ENCODE measurements at regions not wholly inside any gene's neighbourhood (a gene's known extent, or its start where the extent isn't known, plus 50 kb on each side); places are given as distances from the start of the nearest gene placed in this dataset.

DNA sequence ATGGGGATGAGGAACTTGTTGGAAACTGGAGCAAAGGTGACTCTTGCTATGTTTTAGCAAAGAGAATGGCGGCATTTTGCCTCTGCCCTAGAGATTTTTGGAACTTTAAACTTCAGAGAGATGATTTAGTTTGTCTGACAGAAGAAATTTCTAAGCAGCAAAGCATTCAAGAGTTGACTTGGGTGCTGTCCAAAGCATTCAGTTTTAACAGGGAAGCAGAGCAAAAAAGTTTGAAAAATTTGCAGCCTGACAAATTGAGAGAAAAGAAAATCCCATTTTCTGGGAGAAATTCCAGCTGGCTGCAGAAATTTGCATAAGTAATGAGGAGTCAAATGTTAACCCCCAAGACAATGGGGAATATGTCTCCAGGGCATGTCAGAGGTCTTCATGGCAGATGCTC is 682.3 kb upstream of the ST8SIA4 start:
- no peak overlapping the region for H3K27ac ChIP-seq (ENCODE audit: low read depth, low read length)
- peaks cover 0 to 8% (median 4%) of the 10 kb centered on the region in 11 donors for H3K9me3 Mint-ChIP-seq

DNA sequence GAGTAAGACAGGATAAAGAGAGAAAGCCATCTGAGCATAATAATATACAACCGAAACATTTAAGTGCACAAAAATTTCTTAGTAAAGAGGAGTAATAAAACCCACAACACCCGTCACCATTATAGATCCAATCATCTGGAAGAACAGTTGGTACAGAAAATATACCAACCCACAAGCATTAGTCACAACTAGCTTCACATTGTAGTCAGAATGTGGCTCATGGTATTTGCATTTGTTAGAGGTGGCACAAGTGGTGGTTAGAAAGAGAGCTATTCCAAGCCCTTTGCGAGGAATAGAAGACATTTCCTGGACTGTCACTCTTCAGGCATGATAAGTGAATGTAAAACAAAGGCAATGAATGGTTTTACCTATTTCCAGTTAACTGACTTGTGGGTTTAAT is 677.5 kb upstream of the ST8SIA4 start:
- Histone ChIP-seq H3K36me3 (ENCODE audit: control insufficient read depth in 2 of 3, insufficient read depth in 3 of 3, low read length in 3 of 3) (no peaks in the 10 kb centered on the region), H3K27me3 (ENCODE audit: control insufficient read depth in 2 of 2, insufficient read depth in 2 of 2, low read length in 2 of 2) (no peaks in the 10 kb centered on the region), H3K4me1 (ENCODE audit: control insufficient read depth in 2 of 2, insufficient read depth in 2 of 2, low read length in 2 of 2) (no peaks in the 10 kb centered on the region), H3K9me3 (ENCODE audit: control insufficient read depth in 2 of 3, low read length in 3 of 3) (no peaks in the 10 kb centered on the region), H3K27ac (ENCODE audit: low read depth, low read length) (no peak overlapping the region), H3K4me3 (ENCODE audit: low read length) (no peak overlapping the region)
- H3K27me3 Mint-ChIP-seq: no peaks in the 10 kb centered on the region
- peaks cover 0 to 4% (median 0%) of the 10 kb centered on the region in 11 donors for H3K9me3 Mint-ChIP-seq
- no peak overlapping the region for H3K27ac Mint-ChIP-seq
- peaks cover 0 to 2% (median 0%) of the 10 kb centered on the region in 7 donors for H3K4me1 Mint-ChIP-seq
- ChIA-PET CTCF (no interaction called here), POLR2A (interaction anchor here (0.6 kb wide), 1 partner anchor 240 kb away, joined by 5 read pairs; no protein-coding TSS in a partner anchor)
- H3K4me3 Mint-ChIP-seq: no peak overlapping the region
- no peaks in the 10 kb centered on the region for H3K36me3 Mint-ChIP-seq
- ATAC-seq (no peak), DNase-seq (no peak)
- intact Hi-C loops (cut with micrococcal nuclease): no loop called here

More for the DNA sequence above, 682.3 kb upstream of the ST8SIA4 start:
- Mint-ChIP-seq H3K27ac (no peak overlapping the region), H3K4me3 (no peak overlapping the region), H3K36me3 (peaks cover 0 to 3% (median 0%) of the 10 kb centered on the region in 5 donors), H3K27me3 (no peaks in the 10 kb centered on the region), H3K4me1 (no peaks in the 10 kb centered on the region)
- CTCF ChIA-PET: no interaction called here
- Histone ChIP-seq H3K36me3 (ENCODE audit: control insufficient read depth in 2 of 3, insufficient read depth in 3 of 3, low read length in 3 of 3) (no peaks in the 10 kb centered on the region), H3K4me3 (ENCODE audit: low read length) (no peak overlapping the region), H3K4me1 (ENCODE audit: control insufficient read depth in 2 of 2, insufficient read depth in 2 of 2, low read length in 2 of 2) (no peaks in the 10 kb centered on the region), H3K27me3 (ENCODE audit: control insufficient read depth in 2 of 2, insufficient read depth in 2 of 2, low read length in 2 of 2) (no peaks in the 10 kb centered on the region), H3K9me3 (ENCODE audit: control insufficient read depth in 2 of 3, low read length in 3 of 3) (no peaks in the 10 kb centered on the region)
- POLR2A ChIA-PET: no interaction called here
- ATAC-seq (no peak), DNase-seq (no peak)
- intact Hi-C loops (cut with micrococcal nuclease): no loop called here

DNA sequence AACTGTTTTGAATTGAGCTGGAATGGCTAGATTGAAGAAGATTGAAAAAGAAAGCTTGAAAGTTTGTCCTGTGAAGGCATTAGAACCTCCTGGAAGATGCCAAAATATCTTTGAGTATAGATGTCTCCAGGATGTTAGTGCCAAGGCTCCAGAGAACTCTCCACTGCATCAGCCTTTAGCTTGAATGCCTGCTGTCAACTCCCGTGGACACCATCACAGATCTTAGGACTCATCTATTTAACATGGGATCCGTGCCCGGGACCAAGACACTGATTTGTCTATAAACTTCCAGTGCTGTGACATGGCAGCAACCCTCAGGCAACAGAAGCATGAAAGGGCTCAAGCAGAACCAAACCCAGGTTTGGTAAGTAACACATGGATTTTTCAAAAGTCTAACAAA is 670.9 kb upstream of the ST8SIA4 start:
- no peaks in the 10 kb centered on the region for H3K36me3 Mint-ChIP-seq
- ATAC-seq (no peak), DNase-seq (no peak)
- Histone ChIP-seq H3K27me3 (ENCODE audit: control insufficient read depth in 2 of 2, insufficient read depth in 2 of 2, low read length in 2 of 2) (no peaks in the 10 kb centered on the region), H3K27ac (ENCODE audit: low read depth, low read length) (no peak overlapping the region), H3K4me1 (ENCODE audit: control insufficient read depth in 2 of 2, insufficient read depth in 2 of 2, low read length in 2 of 2) (no peaks in the 10 kb centered on the region), H3K36me3 (ENCODE audit: control insufficient read depth in 2 of 3, insufficient read depth in 3 of 3, low read length in 3 of 3) (no peaks in the 10 kb centered on the region), H3K4me3 (ENCODE audit: low read length) (no peak overlapping the region), H3K9me3 (ENCODE audit: control insufficient read depth in 2 of 3, low read length in 3 of 3) (no peaks in the 10 kb centered on the region)
- intact Hi-C loops (cut with micrococcal nuclease): no loop called here
- H3K4me3 Mint-ChIP-seq: no peak overlapping the region
- H3K27me3 Mint-ChIP-seq: peaks cover 0 to 3% (median 0%) of the 10 kb centered on the region in 5 donors
- H3K4me1 Mint-ChIP-seq: peaks cover 0 to 2% (median 0%) of the 10 kb centered on the region in 7 donors
- peaks cover 0 to 10% (median 0%) of the 10 kb centered on the region in 11 donors for H3K9me3 Mint-ChIP-seq
- ChIA-PET POLR2A (no interaction called here), CTCF (no interaction called here)
- no peak overlapping the region for H3K27ac Mint-ChIP-seq

DNA sequence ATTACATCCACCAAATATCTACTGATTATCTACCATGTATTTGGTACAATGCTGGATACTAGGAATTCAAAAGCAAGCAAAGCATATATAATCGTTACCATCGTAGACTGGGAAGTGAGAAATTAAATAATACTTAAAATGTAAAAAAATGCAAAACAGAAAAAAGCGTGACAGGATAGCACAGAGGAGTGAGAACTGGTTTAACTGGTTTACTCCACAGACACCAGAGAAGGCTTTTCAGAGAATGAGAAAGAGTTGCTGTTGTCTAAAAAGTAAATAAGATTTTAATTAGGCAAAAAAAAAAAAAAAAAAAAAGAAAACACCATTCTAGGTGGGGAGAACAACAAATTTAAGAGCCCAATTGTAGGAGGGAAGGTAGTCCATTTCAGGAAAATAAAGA is 657.9 kb upstream of the ST8SIA4 start:
- ChIA-PET POLR2A (interaction anchor here (0.6 kb wide), 1 partner anchor 111 kb away, joined by 5 read pairs; no protein-coding TSS in a partner anchor), CTCF (no interaction called here)
- Histone ChIP-seq H3K27me3 (ENCODE audit: control insufficient read depth in 2 of 2, insufficient read depth in 2 of 2, low read length in 2 of 2) (no peaks in the 10 kb centered on the region), H3K9me3 (ENCODE audit: control insufficient read depth in 2 of 3, low read length in 3 of 3) (no peaks in the 10 kb centered on the region), H3K4me3 (ENCODE audit: low read length) (no peak overlapping the region), H3K4me1 (ENCODE audit: control insufficient read depth in 2 of 2, insufficient read depth in 2 of 2, low read length in 2 of 2) (no peaks in the 10 kb centered on the region), H3K36me3 (ENCODE audit: control insufficient read depth in 2 of 3, insufficient read depth in 3 of 3, low read length in 3 of 3) (no peaks in the 10 kb centered on the region), H3K27ac (ENCODE audit: low read depth, low read length) (no peak overlapping the region)
- intact Hi-C loops (cut with micrococcal nuclease): no loop called here
- ATAC-seq (no peak), DNase-seq (no peak)
- Mint-ChIP-seq H3K36me3 (no peaks in the 10 kb centered on the region), H3K27ac (peak overlapping the region in 1 of 9 donors; percentile 47), H3K4me1 (no peaks in the 10 kb centered on the region), H3K9me3 (peaks cover 0 to 12% (median 5%) of the 10 kb centered on the region in 11 donors), H3K4me3 (no peak overlapping the region), H3K27me3 (no peaks in the 10 kb centered on the region)

DNA sequence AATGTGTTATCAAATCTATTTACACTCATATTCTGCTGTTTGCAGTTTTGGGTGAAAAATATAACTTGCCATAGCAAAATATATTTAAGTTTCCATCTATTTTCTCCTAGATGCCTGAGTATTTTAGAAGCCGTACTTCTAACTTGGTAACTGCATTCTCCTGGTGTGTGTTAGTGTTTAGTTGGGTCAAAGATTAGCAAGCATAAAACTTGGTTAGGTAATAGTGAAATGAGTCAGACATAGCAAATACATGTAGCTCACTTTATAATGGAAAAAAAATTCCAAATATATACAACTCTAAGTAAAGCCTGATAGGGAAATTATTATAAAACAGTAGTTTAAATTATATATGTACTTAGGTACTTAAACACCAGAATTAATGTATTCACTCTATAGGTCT is 640.7 kb upstream of the ST8SIA4 start:
- Histone ChIP-seq H3K27me3 (ENCODE audit: control insufficient read depth in 2 of 2, insufficient read depth in 2 of 2, low read length in 2 of 2) (no peaks in the 10 kb centered on the region), H3K36me3 (ENCODE audit: control insufficient read depth in 2 of 3, insufficient read depth in 3 of 3, low read length in 3 of 3) (no peaks in the 10 kb centered on the region), H3K4me3 (ENCODE audit: low read length) (no peak overlapping the region), H3K4me1 (ENCODE audit: control insufficient read depth in 2 of 2, insufficient read depth in 2 of 2, low read length in 2 of 2) (no peaks in the 10 kb centered on the region), H3K9me3 (ENCODE audit: control insufficient read depth in 2 of 3, low read length in 3 of 3) (no peaks in the 10 kb centered on the region), H3K27ac (ENCODE audit: low read depth, low read length) (no peak overlapping the region)
- Mint-ChIP-seq H3K4me1 (no peaks in the 10 kb centered on the region), H3K27me3 (no peaks in the 10 kb centered on the region), H3K4me3 (no peak overlapping the region), H3K36me3 (no peaks in the 10 kb centered on the region), H3K27ac (no peak overlapping the region), H3K9me3 (peaks cover 0 to 3% (median 0%) of the 10 kb centered on the region in 11 donors)
- ChIA-PET POLR2A (no interaction called here), CTCF (interaction anchor here (0.6 kb wide), 1 partner anchor 465 kb away, joined by 3 read pairs; no protein-coding TSS in a partner anchor)
- intact Hi-C loops (cut with micrococcal nuclease): no loop called here
- no peak for ATAC-seq
- DNase-seq: no peak

DNA sequence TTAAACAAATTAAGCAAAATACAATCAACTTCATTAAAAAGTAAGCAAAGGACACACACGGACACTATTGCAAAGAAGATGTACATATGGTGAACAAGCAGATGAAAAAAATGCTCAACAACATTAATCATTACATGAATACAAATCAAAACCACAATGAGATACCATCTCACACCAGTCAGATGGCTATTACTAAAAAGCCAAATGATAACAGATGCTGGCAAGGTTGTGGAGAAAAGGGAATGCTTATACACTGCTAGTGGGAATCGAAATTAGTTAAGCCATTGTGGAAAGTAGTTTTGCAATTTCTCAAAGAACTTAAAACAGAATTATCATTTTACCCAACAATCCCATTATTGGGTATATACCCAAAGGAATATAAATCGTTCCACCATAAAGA is 636.2 kb upstream of the ST8SIA4 start:
- Mint-ChIP-seq H3K27me3 (no peaks in the 10 kb centered on the region), H3K4me3 (no peak overlapping the region)

DNA sequence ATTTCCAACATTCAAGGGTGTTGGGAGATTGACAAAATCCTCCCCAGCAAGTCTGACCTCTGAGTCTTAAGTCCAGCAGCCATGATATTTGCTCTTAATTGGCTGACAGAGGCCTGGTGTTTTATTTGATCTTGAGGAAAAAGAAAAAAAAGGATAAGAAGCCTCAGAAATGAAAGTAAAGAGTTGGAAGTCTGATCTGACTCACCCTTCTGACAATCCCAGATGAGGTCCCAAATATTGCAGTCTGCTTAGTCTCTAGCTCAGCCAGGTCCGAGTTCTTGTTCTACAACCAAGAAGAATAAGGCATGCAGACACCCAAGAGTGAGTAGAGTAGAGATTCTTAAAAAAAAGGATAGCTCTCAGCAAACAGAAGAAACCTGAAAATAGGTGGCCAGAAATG is 632.5 kb upstream of the ST8SIA4 start:
- Mint-ChIP-seq H3K9me3 (peaks cover 0 to 8% (median 2%) of the 10 kb centered on the region in 11 donors), H3K4me3 (no peak overlapping the region), H3K27me3 (no peaks in the 10 kb centered on the region), H3K4me1 (no peaks in the 10 kb centered on the region), H3K36me3 (no peaks in the 10 kb centered on the region), H3K27ac (no peak overlapping the region)
- DNase-seq (no peak), ATAC-seq (no peak)
- ChIA-PET CTCF (no interaction called here), POLR2A (no interaction called here)
- Histone ChIP-seq H3K9me3 (ENCODE audit: control insufficient read depth in 2 of 3, low read length in 3 of 3) (no peaks in the 10 kb centered on the region), H3K4me3 (ENCODE audit: low read length) (no peak overlapping the region), H3K27me3 (ENCODE audit: control insufficient read depth in 2 of 2, insufficient read depth in 2 of 2, low read length in 2 of 2) (no peaks in the 10 kb centered on the region), H3K4me1 (ENCODE audit: control insufficient read depth in 2 of 2, insufficient read depth in 2 of 2, low read length in 2 of 2) (no peaks in the 10 kb centered on the region), H3K27ac (ENCODE audit: low read depth, low read length) (no peak overlapping the region), H3K36me3 (ENCODE audit: control insufficient read depth in 2 of 3, insufficient read depth in 3 of 3, low read length in 3 of 3) (no peaks in the 10 kb centered on the region)
- intact Hi-C loops (cut with micrococcal nuclease): no loop called here

More for the DNA sequence above, 636.2 kb upstream of the ST8SIA4 start:
- H3K36me3 ChIP-seq (ENCODE audit: control insufficient read depth in 2 of 3, insufficient read depth in 3 of 3, low read length in 3 of 3): no peaks in the 10 kb centered on the region
- no peak overlapping the region for H3K27ac ChIP-seq (ENCODE audit: low read depth, low read length)
- CTCF ChIA-PET: no interaction called here
- Mint-ChIP-seq H3K9me3 (peaks cover 0 to 8% (median 0%) of the 10 kb centered on the region in 11 donors), H3K27ac (no peak overlapping the region), H3K4me1 (no peaks in the 10 kb centered on the region), H3K36me3 (no peaks in the 10 kb centered on the region)
- intact Hi-C loops (cut with micrococcal nuclease): no loop called here
- DNase-seq (no peak), ATAC-seq (no peak)
- no peak overlapping the region for H3K4me3 ChIP-seq (ENCODE audit: low read length)
- POLR2A ChIA-PET: no interaction called here
- no peaks in the 10 kb centered on the region for H3K4me1 ChIP-seq (ENCODE audit: control insufficient read depth in 2 of 2, insufficient read depth in 2 of 2, low read length in 2 of 2)
- H3K9me3 ChIP-seq (ENCODE audit: control insufficient read depth in 2 of 3, low read length in 3 of 3): no peaks in the 10 kb centered on the region
- no peaks in the 10 kb centered on the region for H3K27me3 ChIP-seq (ENCODE audit: control insufficient read depth in 2 of 2, insufficient read depth in 2 of 2, low read length in 2 of 2)

All from naive thymus-derived CD4-positive, alpha-beta T cell (primary cell).